Effector memory CD4-positive, alpha-beta T cell (primary cell): ENCODE measurements at regions not wholly inside any gene's neighbourhood (a gene's known extent, or its start where the extent isn't known, plus 50 kb on each side); places are given as distances from the start of the nearest gene placed in this dataset.

Experiments
- DNase-seq, 3 donors: peaks; one replicate each; pipeline ENCODE4 v3.0.0-alpha.2; 2020
- H3K27ac ChIP-seq: 2 replicates; pipeline ENCODE4 v1.7.0; 2013; ENCODE audit warnings: mild to moderate bottlenecking, low read length, moderate library complexity; ENCODE audit not compliant: insufficient read depth, poor library complexity, severe bottlenecking
- H3K27me3 ChIP-seq: replicated peaks from 2 replicates; pipeline ENCODE4 v1.7.0; 2013; ENCODE audit warnings: mild to moderate bottlenecking, low read length; ENCODE audit not compliant: insufficient read depth, control insufficient read depth, poor library complexity, severe bottlenecking
- H3K36me3 ChIP-seq: 2 replicates; pipeline ENCODE4 v1.7.0; 2013; ENCODE audit warnings: mild to moderate bottlenecking, low read length, moderate library complexity; ENCODE audit not compliant: control insufficient read depth, insufficient read depth
- H3K4me1 ChIP-seq: 2 replicates; pipeline ENCODE4 v1.7.0; 2013; ENCODE audit warnings: low read length, mild to moderate bottlenecking; ENCODE audit not compliant: control insufficient read depth, insufficient read depth, poor library complexity, severe bottlenecking
- H3K4me3 ChIP-seq: 2 replicates; pipeline ENCODE4 v1.7.0; 2013; ENCODE audit warnings: low read length, low read depth, mild to moderate bottlenecking; ENCODE audit not compliant: insufficient read depth, poor library complexity, severe bottlenecking
- H3K9me3 ChIP-seq: 2 replicates; pipeline ENCODE4 v1.7.0; 2013; ENCODE audit warnings: mild to moderate bottlenecking, low read length, moderate library complexity; ENCODE audit not compliant: control insufficient read depth

DNA sequence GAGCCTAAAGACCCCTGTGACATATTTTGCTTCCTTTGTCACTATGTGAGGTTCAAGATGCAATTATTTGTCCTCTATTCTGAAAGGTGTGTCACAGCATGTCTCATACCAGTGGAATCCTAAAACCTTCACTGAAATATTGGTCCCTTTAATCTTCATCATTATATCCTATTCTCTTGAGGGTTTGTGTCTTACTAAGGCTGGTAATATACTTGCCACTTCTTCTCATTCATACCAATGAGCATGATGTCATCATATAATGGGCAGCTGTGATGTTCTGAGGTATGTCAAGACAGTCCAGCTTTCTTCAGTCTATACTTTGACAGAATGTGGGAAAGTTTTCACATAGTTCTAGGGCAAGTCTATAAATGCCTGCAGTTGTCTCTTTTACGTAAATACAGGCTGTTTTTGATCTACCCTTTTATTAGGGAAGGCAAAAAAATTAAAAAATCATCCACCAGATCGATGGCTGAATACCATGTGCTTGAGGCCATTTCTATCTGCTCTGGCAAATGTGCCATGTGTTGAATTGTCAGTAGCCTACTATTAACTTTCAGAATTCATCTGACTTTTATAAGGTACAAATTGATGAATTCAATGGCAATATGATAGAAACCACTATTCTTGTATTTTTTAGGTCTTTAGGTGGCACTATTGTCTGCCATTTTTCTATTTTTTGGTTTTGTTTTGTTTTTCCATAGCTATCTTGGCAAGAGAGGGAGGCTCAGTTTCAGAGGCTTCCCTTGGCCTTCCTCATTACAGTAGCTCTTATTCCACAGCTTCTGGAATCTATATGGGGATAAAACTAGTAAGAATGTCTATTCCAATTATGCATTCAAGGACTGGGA lies 209.0 kb downstream of the PPARGC1A start:
- Histone ChIP-seq H3K36me3 (no peaks in the 10 kb centered on the region), H3K27ac (no peak overlapping the region), H3K27me3 (no peaks in the 10 kb centered on the region), H3K9me3 (no peaks in the 10 kb centered on the region), H3K4me1 (no peaks in the 10 kb centered on the region), H3K4me3 (no peak overlapping the region)
- DNase-seq, result no peak

DNA sequence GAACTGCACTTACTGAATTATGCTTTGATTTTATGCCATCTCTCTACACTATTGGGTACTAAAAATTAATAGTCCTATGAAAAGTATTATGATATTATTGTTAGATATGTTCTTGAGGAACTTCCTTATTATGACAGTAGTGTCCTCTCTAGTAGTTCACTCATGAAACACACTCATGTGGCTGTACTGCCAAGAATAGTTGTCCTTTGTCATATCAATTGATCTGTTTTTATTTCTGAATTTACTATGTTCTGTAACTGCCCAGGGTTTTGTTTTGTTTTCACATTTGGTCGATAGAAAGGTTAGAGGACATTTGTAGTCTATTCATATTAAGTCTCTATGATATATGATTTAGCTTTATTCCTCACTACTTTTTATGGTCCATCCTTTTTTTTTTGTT lies 215.2 kb downstream of the PPARGC1A start:
- Histone ChIP-seq H3K27ac (no peak overlapping the region), H3K4me3 (no peak overlapping the region), H3K4me1 (no peaks in the 10 kb centered on the region), H3K36me3 (no peaks in the 10 kb centered on the region), H3K9me3 (no peaks in the 10 kb centered on the region), H3K27me3 (no peaks in the 10 kb centered on the region)
- no peak for DNase-seq

DNA sequence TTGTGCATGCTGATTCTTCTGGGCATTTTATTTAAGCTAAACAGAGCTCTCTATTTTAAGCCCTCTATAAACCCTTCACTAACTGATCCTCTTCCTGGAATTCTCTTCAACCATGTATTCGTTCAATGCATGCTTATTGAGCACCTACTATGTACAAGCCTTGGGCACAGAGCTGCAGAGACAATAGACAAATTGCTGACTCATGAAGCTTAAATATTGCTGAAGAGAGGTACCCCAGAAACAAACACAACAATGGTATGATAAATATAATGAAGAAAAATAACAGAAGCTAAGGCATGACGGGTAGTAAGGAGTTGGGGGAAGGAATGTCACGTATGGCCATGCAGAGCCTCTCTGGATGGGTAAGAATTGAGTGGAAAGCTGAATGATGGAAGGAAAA lies 222.2 kb downstream of the PPARGC1A start:
- no peak overlapping the region for H3K4me3 ChIP-seq
- no peaks in the 10 kb centered on the region for H3K36me3 ChIP-seq
- no peak overlapping the region for H3K27ac ChIP-seq
- H3K9me3 ChIP-seq, result no peaks in the 10 kb centered on the region
- no peak for DNase-seq
- H3K4me1 ChIP-seq, result no peaks in the 10 kb centered on the region
- no peaks in the 10 kb centered on the region for H3K27me3 ChIP-seq

DNA sequence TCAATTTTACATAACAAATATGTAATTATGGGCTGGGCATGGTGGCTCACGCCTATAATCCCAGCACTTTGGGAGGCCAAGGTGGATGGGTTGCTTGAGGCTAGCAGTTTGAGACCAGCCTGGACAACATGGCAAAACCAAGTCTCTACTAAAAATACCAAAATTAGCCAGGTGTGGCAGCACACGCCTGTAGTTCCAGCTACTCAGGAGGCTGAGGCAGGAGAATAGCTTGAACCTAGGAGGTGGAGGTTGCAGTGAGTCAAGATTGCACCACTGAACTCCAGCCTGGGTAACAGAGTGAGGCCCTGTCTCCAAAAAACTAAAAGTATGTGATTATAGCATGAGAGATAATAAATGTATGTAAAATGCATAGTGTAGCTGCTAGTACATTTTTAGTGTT lies 229.0 kb downstream of the PPARGC1A start:
- no peaks in the 10 kb centered on the region for H3K9me3 ChIP-seq
- no peaks in the 10 kb centered on the region for H3K36me3 ChIP-seq
- H3K4me3 ChIP-seq, result no peak overlapping the region
- no peak for DNase-seq
- H3K27me3 ChIP-seq, result no peaks in the 10 kb centered on the region
- no peak overlapping the region for H3K27ac ChIP-seq
- no peaks in the 10 kb centered on the region for H3K4me1 ChIP-seq

DNA sequence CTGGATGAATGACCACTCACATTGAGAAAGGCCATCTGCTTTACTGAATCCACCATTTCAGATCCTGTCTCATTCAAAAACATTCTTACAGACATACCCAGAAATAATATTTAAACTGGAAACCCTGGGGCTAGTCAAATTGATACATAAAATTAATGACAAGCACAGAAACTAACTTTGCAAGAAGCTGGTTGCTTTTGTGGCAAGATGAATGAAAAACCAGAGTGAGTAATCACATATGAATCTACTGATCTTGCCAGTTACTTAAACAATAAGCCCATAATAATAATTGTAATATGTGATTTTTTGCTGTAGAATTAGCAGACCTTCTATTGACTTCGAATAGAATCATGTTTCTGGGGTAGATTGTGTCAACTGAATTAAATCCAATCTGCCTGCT lies 235.1 kb downstream of the PPARGC1A start:
- H3K27ac ChIP-seq, result no peak overlapping the region
- no peaks in the 10 kb centered on the region for H3K4me1 ChIP-seq
- no peaks in the 10 kb centered on the region for H3K27me3 ChIP-seq
- no peaks in the 10 kb centered on the region for H3K9me3 ChIP-seq
- DNase-seq, result no peak
- H3K4me3 ChIP-seq, result no peak overlapping the region
- H3K36me3 ChIP-seq, result no peaks in the 10 kb centered on the region

GRCh38 chr4:23648854-23649596 lies 240.8 kb downstream of the PPARGC1A start:
- Histone ChIP-seq H3K4me3 (no peak overlapping the region), H3K27me3 (no peaks in the 10 kb centered on the region), H3K27ac (no peak overlapping the region), H3K4me1 (no peaks in the 10 kb centered on the region), H3K36me3 (no peaks in the 10 kb centered on the region), H3K9me3 (no peaks in the 10 kb centered on the region)
- no peak for DNase-seq

- DNase-seq, result no peak
- Histone ChIP-seq H3K4me1 (no peaks in the 10 kb centered on the region), H3K4me3 (no peak overlapping the region), H3K27ac (no peak overlapping the region), H3K36me3 (no peaks in the 10 kb centered on the region), H3K27me3 (no peaks in the 10 kb centered on the region), H3K9me3 (no peaks in the 10 kb centered on the region)
Measured at GRCh38 chr4:23635468-23635867, 254.4 kb downstream of the PPARGC1A start.

DNA sequence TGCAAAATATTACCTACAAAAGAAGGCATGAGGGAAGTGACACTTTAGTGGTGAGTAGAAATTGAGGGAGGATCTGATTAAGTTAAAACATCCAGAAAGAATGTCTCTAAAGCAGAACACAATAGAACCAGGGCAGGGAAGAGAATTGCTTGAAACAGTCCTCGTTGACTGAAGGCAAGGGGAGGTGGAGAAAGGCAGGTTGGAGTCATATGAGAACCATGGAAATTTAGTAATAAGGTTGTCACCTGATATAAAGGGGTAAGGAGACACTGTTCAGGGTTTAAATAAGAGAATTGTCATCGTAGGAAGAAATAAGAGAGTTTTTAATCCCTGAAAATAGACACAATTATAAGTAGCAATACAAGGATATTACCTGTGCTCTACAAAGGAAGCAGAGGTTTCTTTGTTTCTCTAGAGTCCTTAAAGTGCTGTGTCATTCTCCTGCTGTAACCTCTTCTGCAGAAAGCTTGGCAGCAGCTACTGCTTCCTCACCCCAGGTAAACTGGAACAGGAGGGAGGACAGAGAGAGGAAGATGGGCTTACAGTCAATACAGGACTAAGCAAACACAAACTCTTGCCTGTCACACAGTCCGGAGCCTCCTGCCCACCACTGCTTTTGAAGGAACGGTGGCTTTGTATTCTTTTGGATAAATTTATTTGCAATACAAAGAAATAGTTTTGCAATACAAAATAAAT lies 258.4 kb downstream of the PPARGC1A start:
- Histone ChIP-seq H3K27me3 (no peaks in the 10 kb centered on the region), H3K4me1 (no peaks in the 10 kb centered on the region), H3K9me3 (no peaks in the 10 kb centered on the region), H3K4me3 (no peak overlapping the region), H3K36me3 (no peaks in the 10 kb centered on the region), H3K27ac (no peak overlapping the region)
- no peak for DNase-seq

- Histone ChIP-seq H3K36me3 (no peaks in the 10 kb centered on the region), H3K9me3 (no peaks in the 10 kb centered on the region), H3K27me3 (no peaks in the 10 kb centered on the region), H3K27ac (no peak overlapping the region), H3K4me3 (no peak overlapping the region), H3K4me1 (no peaks in the 10 kb centered on the region)
- DNase-seq, result no peak
Measured at GRCh38 chr4:23630110-23630509, 259.7 kb downstream of the PPARGC1A start.

DNA sequence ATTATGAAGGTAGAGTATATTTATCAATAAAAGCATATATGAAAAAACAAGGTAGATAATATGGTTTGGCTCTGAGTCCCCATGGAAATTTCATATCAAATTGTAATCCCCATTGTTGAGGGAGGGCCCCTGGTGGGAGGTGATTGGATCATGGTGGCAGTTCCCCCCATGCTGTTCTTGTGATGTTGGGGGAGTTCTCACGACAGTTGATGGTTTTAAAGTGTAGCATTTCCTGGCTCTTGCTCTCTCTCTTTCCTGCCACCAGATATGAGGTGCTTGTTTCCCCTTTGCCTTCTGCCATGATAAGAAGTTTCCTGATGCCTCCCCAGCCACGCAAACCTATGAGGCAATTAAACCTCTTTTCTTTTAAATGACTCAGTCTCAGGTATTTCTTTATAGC lies 260.4 kb downstream of the PPARGC1A start:
- no peak overlapping the region for H3K27ac ChIP-seq
- H3K27me3 ChIP-seq, result no peaks in the 10 kb centered on the region
- no peak for DNase-seq
- H3K36me3 ChIP-seq, result no peaks in the 10 kb centered on the region
- no peak overlapping the region for H3K4me3 ChIP-seq
- H3K9me3 ChIP-seq, result no peaks in the 10 kb centered on the region
- H3K4me1 ChIP-seq, result no peaks in the 10 kb centered on the region
